HL-60 (cell line): ENCODE measurements at regions not wholly inside any gene's neighbourhood (a gene's known extent, or its start where the extent isn't known, plus 50 kb on each side); places are given as distances from the start of the nearest gene placed in this dataset.

Source experiments
- DNase-seq, 2 experiments: peaks; one replicate each; pipeline ENCODE4 v3.0.0-alpha.2; 2010 to 2020; ENCODE audit warnings: low read depth in 1 of 2, low spot score in 1 of 2
- H3K27ac ChIP-seq: fragments of 250-450 bp; sonication (Bioruptor Pico); replicated peaks from 2 replicates; pipeline ENCODE4 v1.5.1; 2020; ENCODE audit warnings: mild to moderate bottlenecking, moderate library complexity
- H3K27me3 ChIP-seq: fragments of 250-450 bp; sonication (Bioruptor Pico); 2 replicates; pipeline ENCODE4 v1.5.1; 2021; ENCODE audit warnings: mild to moderate bottlenecking, moderate library complexity; ENCODE audit not compliant: insufficient read depth, poor library complexity, severe bottlenecking
- H3K4me3 ChIP-seq: replicated peaks from 2 replicates; pipeline ENCODE4 v1.5.1; 2011; ENCODE audit warnings: mild to moderate bottlenecking, control low read depth, low read length; ENCODE audit not compliant: insufficient read depth
- GABPA ChIP-seq: IDR thresholded peaks from 2 replicates; pipeline ENCODE4 v1.6.1; 2012; ENCODE audit warnings: low read depth
- POLR2AphosphoS5 ChIP-seq: IDR thresholded peaks from 2 replicates; pipeline ENCODE4 v1.6.1; 2012; ENCODE audit warnings: low read depth
- SPI1 ChIP-seq: IDR thresholded peaks from 2 replicates; pipeline ENCODE4 v1.6.1; 2012; ENCODE audit warnings: low read depth, mild to moderate bottlenecking, borderline replicate concordance
- TF ChIP-seq, protein P1 (sequence below): IDR thresholded peaks from 2 replicates; pipeline ENCODE4 v1.6.1; 2012; ENCODE audit warnings: low read depth; ENCODE audit not compliant: insufficient replicate concordance
- TF ChIP-seq, protein P2 (sequence below): IDR thresholded peaks from one replicate; pipeline ENCODE4 v1.5.1; 2011; ENCODE audit warnings: low read length, control low read depth, inconsistent platforms; ENCODE audit not compliant: insufficient read depth

DNA sequence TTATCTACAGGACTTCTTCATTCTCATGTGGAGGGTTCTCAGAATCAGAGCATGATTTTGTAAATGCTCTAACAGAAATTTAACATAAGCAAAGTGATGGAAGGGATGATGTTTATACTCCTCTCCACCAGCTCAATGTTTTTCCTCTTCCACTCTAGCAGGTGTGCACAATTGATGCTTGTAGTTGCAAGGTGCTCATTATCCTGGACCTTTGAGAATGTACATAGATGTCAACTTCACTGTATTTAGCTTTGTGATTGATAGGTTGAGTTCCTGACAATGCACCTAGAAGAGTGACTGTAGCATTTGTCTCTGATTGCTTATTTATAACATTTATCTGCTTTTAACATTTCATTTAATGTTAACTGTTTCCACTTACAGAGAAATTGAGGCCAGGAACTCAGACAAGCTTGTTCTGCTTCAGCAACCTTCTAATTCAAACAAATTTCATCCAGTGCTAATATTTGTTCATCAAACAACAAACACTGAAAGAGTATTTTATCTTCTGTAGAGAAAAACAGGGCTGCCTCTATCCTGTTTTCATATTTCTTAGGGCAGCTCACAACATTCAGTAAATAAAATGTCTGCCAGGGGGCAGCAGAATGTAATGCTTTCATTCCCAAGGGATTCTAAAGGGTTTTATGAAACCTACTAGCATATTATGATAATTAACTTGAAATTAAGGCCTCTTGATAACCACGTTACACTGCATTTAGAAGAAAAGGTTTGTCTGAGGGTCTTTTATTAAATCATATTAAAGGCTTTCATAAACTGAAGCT lies 127.9 kb upstream of the NOL4 start:
- DNase-seq = no peak
- H3K27ac ChIP-seq = no peak overlapping the region
- H3K4me3 ChIP-seq = no peak overlapping the region
- no peak for TF ChIP-seq SPI1
- TF ChIP-seq, protein P1, sequence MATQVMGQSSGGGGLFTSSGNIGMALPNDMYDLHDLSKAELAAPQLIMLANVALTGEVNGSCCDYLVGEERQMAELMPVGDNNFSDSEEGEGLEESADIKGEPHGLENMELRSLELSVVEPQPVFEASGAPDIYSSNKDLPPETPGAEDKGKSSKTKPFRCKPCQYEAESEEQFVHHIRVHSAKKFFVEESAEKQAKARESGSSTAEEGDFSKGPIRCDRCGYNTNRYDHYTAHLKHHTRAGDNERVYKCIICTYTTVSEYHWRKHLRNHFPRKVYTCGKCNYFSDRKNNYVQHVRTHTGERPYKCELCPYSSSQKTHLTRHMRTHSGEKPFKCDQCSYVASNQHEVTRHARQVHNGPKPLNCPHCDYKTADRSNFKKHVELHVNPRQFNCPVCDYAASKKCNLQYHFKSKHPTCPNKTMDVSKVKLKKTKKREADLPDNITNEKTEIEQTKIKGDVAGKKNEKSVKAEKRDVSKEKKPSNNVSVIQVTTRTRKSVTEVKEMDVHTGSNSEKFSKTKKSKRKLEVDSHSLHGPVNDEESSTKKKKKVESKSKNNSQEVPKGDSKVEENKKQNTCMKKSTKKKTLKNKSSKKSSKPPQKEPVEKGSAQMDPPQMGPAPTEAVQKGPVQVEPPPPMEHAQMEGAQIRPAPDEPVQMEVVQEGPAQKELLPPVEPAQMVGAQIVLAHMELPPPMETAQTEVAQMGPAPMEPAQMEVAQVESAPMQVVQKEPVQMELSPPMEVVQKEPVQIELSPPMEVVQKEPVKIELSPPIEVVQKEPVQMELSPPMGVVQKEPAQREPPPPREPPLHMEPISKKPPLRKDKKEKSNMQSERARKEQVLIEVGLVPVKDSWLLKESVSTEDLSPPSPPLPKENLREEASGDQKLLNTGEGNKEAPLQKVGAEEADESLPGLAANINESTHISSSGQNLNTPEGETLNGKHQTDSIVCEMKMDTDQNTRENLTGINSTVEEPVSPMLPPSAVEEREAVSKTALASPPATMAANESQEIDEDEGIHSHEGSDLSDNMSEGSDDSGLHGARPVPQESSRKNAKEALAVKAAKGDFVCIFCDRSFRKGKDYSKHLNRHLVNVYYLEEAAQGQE = no peak
- no peak for TF ChIP-seq GABPA
- TF ChIP-seq, protein P2, sequence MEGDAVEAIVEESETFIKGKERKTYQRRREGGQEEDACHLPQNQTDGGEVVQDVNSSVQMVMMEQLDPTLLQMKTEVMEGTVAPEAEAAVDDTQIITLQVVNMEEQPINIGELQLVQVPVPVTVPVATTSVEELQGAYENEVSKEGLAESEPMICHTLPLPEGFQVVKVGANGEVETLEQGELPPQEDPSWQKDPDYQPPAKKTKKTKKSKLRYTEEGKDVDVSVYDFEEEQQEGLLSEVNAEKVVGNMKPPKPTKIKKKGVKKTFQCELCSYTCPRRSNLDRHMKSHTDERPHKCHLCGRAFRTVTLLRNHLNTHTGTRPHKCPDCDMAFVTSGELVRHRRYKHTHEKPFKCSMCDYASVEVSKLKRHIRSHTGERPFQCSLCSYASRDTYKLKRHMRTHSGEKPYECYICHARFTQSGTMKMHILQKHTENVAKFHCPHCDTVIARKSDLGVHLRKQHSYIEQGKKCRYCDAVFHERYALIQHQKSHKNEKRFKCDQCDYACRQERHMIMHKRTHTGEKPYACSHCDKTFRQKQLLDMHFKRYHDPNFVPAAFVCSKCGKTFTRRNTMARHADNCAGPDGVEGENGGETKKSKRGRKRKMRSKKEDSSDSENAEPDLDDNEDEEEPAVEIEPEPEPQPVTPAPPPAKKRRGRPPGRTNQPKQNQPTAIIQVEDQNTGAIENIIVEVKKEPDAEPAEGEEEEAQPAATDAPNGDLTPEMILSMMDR = no peak
- TF ChIP-seq POLR2AphosphoS5 = no peak
- H3K27me3 ChIP-seq = peaks cover 3% of the 10 kb centered on the region

DNA sequence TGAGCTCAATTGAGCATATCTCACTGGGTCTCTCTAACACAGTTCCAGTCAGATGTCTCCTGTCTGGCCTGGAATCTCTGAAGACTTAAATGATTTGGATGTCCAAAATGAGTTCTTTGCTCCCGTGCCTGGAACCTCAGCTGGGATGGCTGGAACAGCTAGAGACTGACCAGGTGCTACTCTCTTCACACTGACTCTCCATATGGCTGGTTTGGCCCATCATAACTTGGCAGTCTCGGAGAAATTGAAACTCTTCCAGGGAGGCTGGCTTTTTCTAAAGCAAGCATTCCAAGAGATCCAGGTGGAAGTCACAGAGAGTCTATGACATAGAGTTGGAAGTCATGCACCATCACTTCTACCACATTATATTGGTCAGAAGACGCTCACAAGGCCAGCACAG lies 129.6 kb upstream of the NOL4 start:
- TF ChIP-seq SPI1 (no peak), GABPA (no peak), POLR2AphosphoS5 (no peak)
- TF ChIP-seq, protein P2 = no peak
- TF ChIP-seq, protein P1 = no peak
- no peak for DNase-seq
- no peak overlapping the region for H3K4me3 ChIP-seq
- H3K27me3 ChIP-seq = peaks cover 3% of the 10 kb centered on the region
- H3K27ac ChIP-seq = no peak overlapping the region

DNA sequence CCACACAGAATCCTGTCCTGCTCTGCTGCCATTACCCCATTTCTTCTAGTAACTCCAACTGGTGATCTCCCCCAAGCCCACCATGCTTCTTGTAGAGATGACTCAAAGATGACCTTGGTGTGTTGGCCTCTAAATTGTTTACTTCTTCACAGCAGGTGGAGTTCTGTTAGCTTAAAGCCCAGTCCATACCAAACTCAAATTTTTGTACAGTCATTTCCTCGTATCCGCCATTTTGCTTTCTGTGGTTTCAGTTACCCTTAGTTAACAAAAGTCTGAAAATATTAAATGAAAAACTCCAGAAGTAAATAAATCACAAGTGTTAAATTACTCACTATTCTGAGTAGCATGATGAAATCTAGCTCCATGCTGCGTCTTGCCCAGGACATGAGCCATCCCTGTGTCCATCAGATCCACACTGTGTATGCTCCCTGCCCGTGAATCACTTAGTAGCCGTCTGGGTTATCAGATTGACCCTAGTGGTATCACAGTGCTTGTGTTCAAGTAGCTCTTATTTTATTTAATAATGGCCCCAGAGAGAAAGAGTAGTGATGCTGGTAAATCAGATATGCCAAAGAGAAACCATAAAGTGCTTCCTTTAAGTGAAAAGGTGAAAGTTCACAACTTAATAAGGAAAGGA lies 133.3 kb upstream of the NOL4 start:
- Histone ChIP-seq H3K27me3 (peaks cover 2% of the 10 kb centered on the region), H3K4me3 (no peak overlapping the region), H3K27ac (no peak overlapping the region)
- DNase-seq = no peak
- TF ChIP-seq, protein P1 = no peak
- no peak for TF ChIP-seq POLR2AphosphoS5
